Neural progenitor cell (in vitro differentiated cells): ENCODE measurements at regions not wholly inside any gene's neighbourhood (a gene's known extent, or its start where the extent isn't known, plus 50 kb on each side); places are given as distances from the start of the nearest gene placed in this dataset.

ENCODE experiments used
- DNase-seq: peaks from one replicate; pipeline ENCODE4 v3.0.0-alpha.2; 2016; ENCODE audit warnings: low spot score
- H2AFZ ChIP-seq: fragments of 200-600 bp; sonication (generic); replicated peaks from 2 replicates; pipeline ENCODE4 v1.6.1; 2016; ENCODE audit warnings: antibody characterized with exemption
- H3F3A ChIP-seq: fragments of 200-600 bp; sonication (generic); 2 replicates; pipeline ENCODE4 v1.6.1; 2016; ENCODE audit warnings: antibody characterized with exemption, low read depth
- H3K27ac ChIP-seq: fragments of 200-600 bp; sonication (generic); 2 replicates; pipeline ENCODE4 v1.5.1; 2016; ENCODE audit warnings: mild to moderate bottlenecking
- H3K27me3 ChIP-seq: fragments of 200-600 bp; sonication (generic); 2 replicates; pipeline ENCODE4 v1.6.1; 2016; ENCODE audit warnings: mild to moderate bottlenecking, moderate library complexity
- H3K36me3 ChIP-seq: fragments of 200-600 bp; sonication (generic); 2 replicates; pipeline ENCODE4 v1.5.1; 2016
- H3K4me1 ChIP-seq: fragments of 200-600 bp; sonication (generic); 2 replicates; pipeline ENCODE4 v1.6.1; 2016; ENCODE audit warnings: mixed run types
- H3K4me2 ChIP-seq: fragments of 200-600 bp; sonication (generic); 2 replicates; pipeline ENCODE4 v1.6.1; 2016
- H3K4me3 ChIP-seq: fragments of 200-600 bp; sonication (generic); 2 replicates; pipeline ENCODE4 v1.5.1; 2016
- H3K79me2 ChIP-seq: fragments of 200-600 bp; sonication (generic); 2 replicates; pipeline ENCODE4 v1.6.1; 2016; ENCODE audit warnings: low read depth
- H3K9ac ChIP-seq: fragments of 200-600 bp; sonication (generic); 2 replicates; pipeline ENCODE4 v1.6.1; 2016
- H3K9me3 ChIP-seq: fragments of 200-600 bp; sonication (generic); 2 replicates; pipeline ENCODE4 v1.5.1; 2016; ENCODE audit warnings: low read depth
- H4K20me1 ChIP-seq: fragments of 200-600 bp; sonication (generic); 2 replicates; pipeline ENCODE4 v1.6.1; 2016; ENCODE audit warnings: low read depth
- H3K27ac Mint-ChIP-seq: 3 replicates; pipeline ENCODE4 v1.8.0; 2021; ENCODE audit warnings: mixed read lengths
- H3K27me3 Mint-ChIP-seq: 2 replicates; pipeline ENCODE4 v1.8.0; 2022; ENCODE audit warnings: low read depth, mild to moderate bottlenecking, inconsistent platforms, moderate library complexity, mixed read lengths; ENCODE audit not compliant: insufficient read depth
- H3K36me3 Mint-ChIP-seq: 3 replicates; pipeline ENCODE4 v1.8.0; 2021; ENCODE audit warnings: mixed read lengths
- H3K4me1 Mint-ChIP-seq: 3 replicates; pipeline ENCODE4 v1.8.0; 2021; ENCODE audit warnings: mixed read lengths
- H3K4me3 Mint-ChIP-seq: 3 replicates; pipeline ENCODE4 v1.8.0; 2021; ENCODE audit warnings: mild to moderate bottlenecking, moderate library complexity, mixed read lengths
- H3K9me3 Mint-ChIP-seq: 3 replicates; pipeline ENCODE4 v1.8.0; 2020; ENCODE audit warnings: mixed read lengths
- EZH2 ChIP-seq: fragments of 200-600 bp; sonication (generic); IDR thresholded peaks from 2 replicates; pipeline ENCODE4 v1.6.1; 2017; ENCODE audit warnings: antibody characterized with exemption, mild to moderate bottlenecking, moderate library complexity
- EZH2phosphoT487 ChIP-seq: fragments of 200-600 bp; sonication (generic); IDR thresholded peaks from 2 replicates; pipeline ENCODE4 v1.6.1; 2017; ENCODE audit warnings: antibody characterized with exemption
- TF ChIP-seq, protein P1 (sequence below): fragments of 200-600 bp; sonication (generic); IDR thresholded peaks from 2 replicates; pipeline ENCODE4 v1.5.1; 2017; ENCODE audit warnings: antibody characterized with exemption, mild to moderate bottlenecking

DNA sequence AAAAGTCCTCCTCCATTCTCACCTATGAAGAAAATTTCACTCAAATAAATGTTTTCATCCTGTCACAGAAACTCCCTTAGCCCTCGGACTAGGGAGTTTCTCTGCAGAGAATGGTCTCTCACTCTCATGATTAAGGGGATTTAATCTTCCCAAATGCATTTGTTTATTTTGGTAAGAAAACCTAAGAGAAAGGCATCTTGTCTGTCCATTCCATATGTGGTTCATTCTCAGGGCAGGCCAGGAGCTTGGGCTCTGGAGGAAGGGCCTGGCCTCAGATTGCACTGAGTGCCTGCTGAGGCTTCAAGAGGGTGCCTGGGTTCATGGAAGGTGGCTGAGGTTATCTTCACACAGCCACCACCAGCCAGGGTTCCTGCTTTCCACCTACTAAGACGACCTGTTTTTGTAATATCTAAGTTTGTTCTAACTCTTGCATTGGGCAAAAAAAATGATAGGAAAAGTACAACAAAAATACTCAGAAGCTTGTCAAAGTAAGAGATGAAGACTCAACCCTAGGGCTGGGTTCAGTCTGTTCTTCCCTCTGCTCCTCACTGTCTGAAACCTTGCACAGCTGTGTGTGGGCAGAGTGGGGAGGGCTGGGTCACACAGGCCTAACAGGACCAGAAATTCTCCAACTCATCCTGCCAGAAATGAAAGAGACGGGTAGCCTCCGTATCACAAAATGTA lies 186.7 kb downstream of the CXCL12 start:
- H3K36me3 ChIP-seq = no peaks in the 10 kb centered on the region
- no peaks in the 10 kb centered on the region for H4K20me1 ChIP-seq
- DNase-seq = no peak
- Mint-ChIP-seq H3K27me3 (peaks cover 4% of the 10 kb centered on the region), H3K9me3 (peaks cover 10% of the 10 kb centered on the region), H3K36me3 (no peaks in the 10 kb centered on the region), H3K4me1 (peaks cover 11% of the 10 kb centered on the region), H3K27ac (no peak overlapping the region), H3K4me3 (no peak overlapping the region)
- no peaks in the 10 kb centered on the region for H3F3A ChIP-seq
- no peak overlapping the region for H3K4me3 ChIP-seq
- no peaks in the 10 kb centered on the region for H3K79me2 ChIP-seq
- H3K4me2 ChIP-seq = no peak overlapping the region
- no peak overlapping the region for H2AFZ ChIP-seq
- no peak overlapping the region for H3K9ac ChIP-seq
- H3K9me3 ChIP-seq = no peaks in the 10 kb centered on the region
- H3K4me1 ChIP-seq = no peaks in the 10 kb centered on the region
- no peak overlapping the region for H3K27ac ChIP-seq
- TF ChIP-seq EZH2phosphoT487 (no peak), EZH2 (no peak)
- TF ChIP-seq, protein P1, sequence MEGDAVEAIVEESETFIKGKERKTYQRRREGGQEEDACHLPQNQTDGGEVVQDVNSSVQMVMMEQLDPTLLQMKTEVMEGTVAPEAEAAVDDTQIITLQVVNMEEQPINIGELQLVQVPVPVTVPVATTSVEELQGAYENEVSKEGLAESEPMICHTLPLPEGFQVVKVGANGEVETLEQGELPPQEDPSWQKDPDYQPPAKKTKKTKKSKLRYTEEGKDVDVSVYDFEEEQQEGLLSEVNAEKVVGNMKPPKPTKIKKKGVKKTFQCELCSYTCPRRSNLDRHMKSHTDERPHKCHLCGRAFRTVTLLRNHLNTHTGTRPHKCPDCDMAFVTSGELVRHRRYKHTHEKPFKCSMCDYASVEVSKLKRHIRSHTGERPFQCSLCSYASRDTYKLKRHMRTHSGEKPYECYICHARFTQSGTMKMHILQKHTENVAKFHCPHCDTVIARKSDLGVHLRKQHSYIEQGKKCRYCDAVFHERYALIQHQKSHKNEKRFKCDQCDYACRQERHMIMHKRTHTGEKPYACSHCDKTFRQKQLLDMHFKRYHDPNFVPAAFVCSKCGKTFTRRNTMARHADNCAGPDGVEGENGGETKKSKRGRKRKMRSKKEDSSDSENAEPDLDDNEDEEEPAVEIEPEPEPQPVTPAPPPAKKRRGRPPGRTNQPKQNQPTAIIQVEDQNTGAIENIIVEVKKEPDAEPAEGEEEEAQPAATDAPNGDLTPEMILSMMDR = no peak
- no peaks in the 10 kb centered on the region for H3K27me3 ChIP-seq

DNA sequence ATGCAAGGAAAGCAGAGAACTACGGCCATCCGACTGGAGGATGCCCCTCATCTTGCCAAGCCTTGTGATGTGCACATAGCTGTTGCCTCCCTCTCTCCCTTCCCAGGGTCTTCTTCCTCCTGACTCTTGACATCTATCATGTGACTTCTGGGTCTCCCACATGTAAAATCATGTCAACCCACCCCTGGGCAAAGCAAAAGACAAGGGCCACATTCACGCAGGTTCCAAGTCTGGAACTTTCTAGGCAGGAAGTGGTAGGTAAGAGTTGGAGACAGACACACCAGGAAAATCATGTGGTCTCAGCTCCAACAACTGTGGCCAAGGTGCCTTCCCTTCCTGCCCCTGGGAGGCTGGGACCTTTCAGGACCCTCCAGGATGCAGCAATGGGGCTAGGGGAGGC lies 187.3 kb downstream of the CXCL12 start:
- Mint-ChIP-seq H3K9me3 (peaks cover 7% of the 10 kb centered on the region), H3K27ac (no peak overlapping the region)
- TF ChIP-seq, protein P1 = no peak
- no peak for TF ChIP-seq EZH2
- TF ChIP-seq EZH2phosphoT487 = no peak

DNA sequence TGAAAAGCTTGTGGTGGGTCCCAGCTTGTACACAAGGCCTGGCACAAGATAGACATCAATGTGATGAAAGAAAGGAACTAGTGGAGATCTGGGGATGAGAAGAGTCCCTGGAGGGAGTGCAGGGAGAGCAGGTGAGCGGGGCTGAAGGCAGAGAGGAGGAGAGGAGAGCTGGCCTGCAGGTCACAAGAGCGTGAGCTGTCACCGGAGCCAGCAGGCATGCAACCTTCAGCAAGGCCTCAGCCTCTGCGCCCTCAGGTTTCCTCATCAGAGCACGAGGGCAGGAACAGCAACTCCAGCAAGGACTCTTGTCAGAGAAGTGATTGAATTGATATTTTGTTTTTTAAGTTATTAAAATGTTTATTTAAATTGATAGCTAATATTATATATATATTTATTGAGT lies 188.6 kb downstream of the CXCL12 start:
- H3K36me3 ChIP-seq = no peaks in the 10 kb centered on the region
- no peaks in the 10 kb centered on the region for H4K20me1 ChIP-seq
- TF ChIP-seq, protein P1 = no peak
- TF ChIP-seq EZH2phosphoT487 (no peak), EZH2 (no peak)
- H3K4me1 Mint-ChIP-seq = peaks cover 20% of the 10 kb centered on the region
- no peaks in the 10 kb centered on the region for H3K79me2 ChIP-seq
- no peak overlapping the region for H3K9ac ChIP-seq
- H3K4me2 ChIP-seq = no peak overlapping the region
- no peaks in the 10 kb centered on the region for H3F3A ChIP-seq
- H3K4me3 ChIP-seq = no peak overlapping the region
- H3K4me1 ChIP-seq = no peaks in the 10 kb centered on the region
- peaks cover 6% of the 10 kb centered on the region for H3K9me3 Mint-ChIP-seq
- peaks cover 4% of the 10 kb centered on the region for H3K27me3 Mint-ChIP-seq
- H3K27ac ChIP-seq = no peak overlapping the region
- no peaks in the 10 kb centered on the region for H3K36me3 Mint-ChIP-seq
- H3K4me3 Mint-ChIP-seq = no peak overlapping the region
- no peak overlapping the region for H3K27ac Mint-ChIP-seq
- no peaks in the 10 kb centered on the region for H3K27me3 ChIP-seq
- no peak for DNase-seq
- H3K9me3 ChIP-seq = no peaks in the 10 kb centered on the region
- H2AFZ ChIP-seq = no peak overlapping the region

More for the DNA sequence above, 187.3 kb downstream of the CXCL12 start:
- H3K4me2 ChIP-seq = no peak overlapping the region
- no peaks in the 10 kb centered on the region for H3K36me3 ChIP-seq
- DNase-seq = no peak
- H3K9me3 ChIP-seq = no peaks in the 10 kb centered on the region
- Mint-ChIP-seq H3K27me3 (peaks cover 4% of the 10 kb centered on the region), H3K4me3 (no peak overlapping the region), H3K4me1 (peaks cover 16% of the 10 kb centered on the region), H3K36me3 (no peaks in the 10 kb centered on the region)
- H3F3A ChIP-seq = no peaks in the 10 kb centered on the region
- no peaks in the 10 kb centered on the region for H3K4me1 ChIP-seq
- no peaks in the 10 kb centered on the region for H3K79me2 ChIP-seq
- no peak overlapping the region for H3K27ac ChIP-seq
- H3K9ac ChIP-seq = no peak overlapping the region
- H2AFZ ChIP-seq = no peak overlapping the region
- no peaks in the 10 kb centered on the region for H3K27me3 ChIP-seq
- H3K4me3 ChIP-seq = no peak overlapping the region
- no peaks in the 10 kb centered on the region for H4K20me1 ChIP-seq
